GM12878 (cell line): ENCODE measurements at regions not wholly inside any gene's neighbourhood (a gene's known extent, or its start where the extent isn't known, plus 50 kb on each side); places are given as distances from the start of the nearest gene placed in this dataset.

Experiments
- ATAC-seq: fragments of 200-7000 bp; cut with Tn5 transposase; 3 replicates; pipeline ENCODE4 v1.9.1; 2020; ENCODE audit warnings: mild to moderate bottlenecking, moderate library complexity
- BruUV-seq: library from RNA; stranded (reverse); fragments of 400-500 nt; replicated peaks from 2 replicates; lab custom pipeline; 2021; lab: Mats Ljungman, UMichigan
- CTCF ChIA-PET: fragments of 300-600 bp; sonication (Branson Sonifier 250); formaldehyde crosslinking; extraction: SDS; loops from one replicate; lab custom pipeline; 2021; ENCODE audit warnings: inconsistent platforms; lab: Yijun Ruan, JAX
- POLR2A ChIA-PET: fragments of 350-600 bp; formaldehyde crosslinking; extraction: SDS; loops from one replicate; lab custom pipeline; 2021; ENCODE audit warnings: inconsistent platforms; lab: Charles Lee
- RAD21 ChIA-PET: fragments of 300-600 bp; sonication (Branson Sonifier 250); formaldehyde crosslinking; loops from one replicate; lab custom pipeline; 2023; ENCODE audit warnings: antibody characterized with exemption; ENCODE audit not compliant: unreplicated experiment; lab: Charles Lee
- SMC1A ChIA-PET: fragments of 300-600 bp; sonication (Branson Sonifier 250); formaldehyde crosslinking; loops from one replicate; lab custom pipeline; 2023; ENCODE audit not compliant: unreplicated experiment, uncharacterized antibody; lab: Charles Lee
- DNase-seq: peaks from one replicate; pipeline ENCODE4 v3.0.0-alpha.2; 2011; ENCODE audit warnings: low read depth, low spot score
- FAIRE-seq: peaks from 3 replicates; lab custom pipeline; 2011; peaks lifted over from hg19 to GRCh38; lab: Jason Lieb, UNC
- H2AFZ ChIP-seq: 2 replicates; pipeline ENCODE4 v1.6.0; 2011; ENCODE audit warnings: low read depth, low read length, control low read depth; ENCODE audit not compliant: control insufficient read depth
- H3K27ac ChIP-seq: 2 replicates; pipeline ENCODE4 v1.5.1; 2011; ENCODE audit warnings: control low read depth; ENCODE audit not compliant: control insufficient read depth, insufficient read depth
- H3K27me3 ChIP-seq, 2 experiments: replicated peaks in 1 of 2; 2 replicates each; pipeline versions ENCODE4 v1.6.0 to v1.6.1; 2011; ENCODE audit warnings: low read length in 1 of 2; ENCODE audit not compliant: control insufficient read depth in 2 of 2, insufficient read depth in 2 of 2
- H3K36me3 ChIP-seq, 2 experiments: 2 replicates each; pipeline ENCODE4 v1.5.1; 2011; ENCODE audit warnings: low read length in 1 of 2; ENCODE audit not compliant: control insufficient read depth in 2 of 2, insufficient read depth in 2 of 2
- H3K4me1 ChIP-seq: 2 replicates; pipeline ENCODE4 v1.6.1; 2011; ENCODE audit warnings: mild to moderate bottlenecking, low read length, moderate library complexity, mixed read lengths; ENCODE audit not compliant: control insufficient read depth, insufficient read depth
- H3K4me2 ChIP-seq: 2 replicates; pipeline ENCODE4 v1.6.0; 2011; ENCODE audit warnings: control low read depth; ENCODE audit not compliant: control insufficient read depth, insufficient read depth
- H3K4me3 ChIP-seq: fragments of 200-600 bp; sonication (generic); 2 replicates; pipeline ENCODE4 v1.5.1; 2016
- H3K79me2 ChIP-seq: 2 replicates; pipeline ENCODE4 v1.6.0; 2011; ENCODE audit warnings: low read length; ENCODE audit not compliant: control insufficient read depth, insufficient read depth
- H3K9ac ChIP-seq: 2 replicates; pipeline ENCODE4 v1.8.0; 2011; ENCODE audit warnings: low read length, control low read depth, mixed read lengths; ENCODE audit not compliant: control insufficient read depth, insufficient read depth
- H3K9me3 ChIP-seq: replicated peaks from 3 replicates; pipeline ENCODE4 v1.5.1; 2011; ENCODE audit warnings: mild to moderate bottlenecking, low read length; ENCODE audit not compliant: control insufficient read depth, insufficient read depth
- H4K20me1 ChIP-seq: 2 replicates; pipeline ENCODE4 v1.6.0; 2011; ENCODE audit not compliant: control insufficient read depth, insufficient read depth
- CBX3 ChIP-seq: fragments of 200-600 bp; sonication (generic); IDR thresholded peaks from 2 replicates; pipeline ENCODE4 v1.6.1; 2016; ENCODE audit warnings: low read depth, borderline replicate concordance
- E2F4 ChIP-seq: IDR thresholded peaks from 2 replicates; pipeline ENCODE4 v1.6.1; 2012; ENCODE audit warnings: low read depth, low read length, improper control_type of control experiment
- FOS ChIP-seq: IDR thresholded peaks from 3 replicates; pipeline ENCODE4 v1.6.1; 2011; ENCODE audit warnings: borderline replicate concordance; ENCODE audit not compliant: insufficient read length; ENCODE audit errors: extremely low read depth
- HSF1 ChIP-seq: fragments of 150-350 bp; IDR thresholded peaks from 2 replicates; pipeline ENCODE4 v1.6.1; 2014; ENCODE audit warnings: mild to moderate bottlenecking, low read depth, low read length
- KLF5 ChIP-seq: fragments of 450-650 bp; IDR thresholded peaks from 2 replicates; pipeline ENCODE4 v1.6.1; 2014; ENCODE audit warnings: mild to moderate bottlenecking; ENCODE audit not compliant: partially characterized antibody
- MTA3 ChIP-seq: IDR thresholded peaks from 2 replicates; pipeline ENCODE4 v1.6.1; 2012; ENCODE audit warnings: low read length, inconsistent platforms, borderline replicate concordance
- PBX3 ChIP-seq: IDR thresholded peaks from 2 replicates; pipeline ENCODE4 v1.6.1; 2011; ENCODE audit warnings: mild to moderate bottlenecking, low read depth, low read length, moderate library complexity; ENCODE audit not compliant: insufficient replicate concordance
- SUZ12 ChIP-seq: fragments of 200-600 bp; sonication (generic); IDR thresholded peaks from one replicate; pipeline ENCODE4 v1.6.1; 2018; ENCODE audit warnings: antibody characterized with exemption, mild to moderate bottlenecking; ENCODE audit not compliant: unreplicated experiment
- USF1 ChIP-seq: IDR thresholded peaks from 2 replicates; pipeline ENCODE4 v1.6.1; 2011; ENCODE audit warnings: borderline replicate concordance, low read depth, mild to moderate bottlenecking, moderate library complexity, mixed read lengths, low read length; ENCODE audit not compliant: insufficient read depth; ENCODE audit errors: extremely low read length
- ZBTB11 ChIP-seq: fragments of 450-650 bp; formaldehyde crosslinking; IDR thresholded peaks from 2 replicates; pipeline ENCODE4 v1.5.0; 2022; ENCODE audit warnings: mild to moderate bottlenecking, missing genetic modification characterization
- ZSCAN29 ChIP-seq: fragments of 450-650 bp; IDR thresholded peaks from 2 replicates; pipeline ENCODE4 v1.6.1; 2017; ENCODE audit warnings: mild to moderate bottlenecking, moderate library complexity
- WGBS: methylation state at CpG from one replicate; pipeline ENCODE4 v1.1.6; 2016; ENCODE audit warnings: low lambda C conversion rate; ENCODE audit not compliant: insufficient replicate concordance, insufficient coverage; ENCODE audit errors: missing lambda C conversion rate; 5-methylcytosine and 5-hydroxymethylcytosine counted together
- in situ Hi-C: fragments of 300-500 bp; cut with MboI; formaldehyde crosslinking; loops from 9 replicates; pipeline ENCODE4 v1.14.3; 2018; ENCODE audit warnings: mixed read lengths
- intact Hi-C: fragments of 100-400 bp; cut with micrococcal nuclease; formaldehyde crosslinking; loops from one replicate; pipeline ENCODE4 v1.14.2; 2022; ENCODE audit not compliant: unreplicated experiment

GRCh38 chr5:147986134-147986757 lies 77.5 kb upstream of the SPINK5 start:
- no peaks in the 10 kb centered on the region for H3K4me1 ChIP-seq
- no peak overlapping the region for H3K9ac ChIP-seq
- no peak overlapping the region for H2AFZ ChIP-seq
- DNase-seq (no peak), FAIRE-seq (no peak), ATAC-seq (no peak)
- H3K36me3 ChIP-seq: no peaks in the 10 kb centered on the region
- H4K20me1 ChIP-seq: no peaks in the 10 kb centered on the region
- no peaks in the 10 kb centered on the region for H3K9me3 ChIP-seq
- H3K27ac ChIP-seq: no peak overlapping the region
- RAD21 ChIA-PET: no interaction called here
- no peak overlapping the region for H3K4me2 ChIP-seq
- CTCF ChIA-PET: no interaction called here
- H3K27me3 ChIP-seq: no peaks in the 10 kb centered on the region
- intact Hi-C loops (no loop called here), in situ Hi-C loops (no loop called here)
- H3K79me2 ChIP-seq: no peaks in the 10 kb centered on the region
- POLR2A ChIA-PET: no interaction called here
- SMC1A ChIA-PET: no interaction called here
- no TSS peak for BruUV-seq
- WGBS: 0% methylated on average over 2 of the region's 2 CpGs
- no peak overlapping the region for H3K4me3 ChIP-seq
- TF ChIP-seq E2F4 (no peak), ZSCAN29 (no peak), KLF5 (no peak), USF1 (no peak), FOS (no peak), HSF1 (no peak), CBX3 (no peak), ZBTB11 (no peak), SUZ12 (no peak), PBX3 (no peak), MTA3 (no peak)
